PC-9 (cell line): ENCODE measurements at regions not wholly inside any gene's neighbourhood (a gene's known extent, or its start where the extent isn't known, plus 50 kb on each side); places are given as distances from the start of the nearest gene placed in this dataset.

ENCODE experiments used
- CTCF ChIP-seq: fragments of 200-600 bp; sonication (generic); conservative IDR thresholded peaks from 2 replicates; pipeline ENCODE4 v1.6.1; 2017; ENCODE audit warnings: mixed run types, antibody characterized with exemption, mild to moderate bottlenecking, moderate library complexity
- EZH2 ChIP-seq: fragments of 200-600 bp; sonication (generic); IDR thresholded peaks from 2 replicates; pipeline ENCODE4 v1.8.0; 2017; ENCODE audit warnings: antibody characterized with exemption, low read depth

GRCh38 chr3:78322780-78323179, 1282.9 kb downstream of the ROBO2 start:
- no peak for TF ChIP-seq CTCF
- no peak for TF ChIP-seq EZH2
